ENCODE measurements at regions not wholly inside any gene's neighbourhood (a gene's known extent, or its start where the extent isn't known, plus 50 kb on each side); places are given as distances from the start of the nearest gene placed in this dataset.

DNA sequence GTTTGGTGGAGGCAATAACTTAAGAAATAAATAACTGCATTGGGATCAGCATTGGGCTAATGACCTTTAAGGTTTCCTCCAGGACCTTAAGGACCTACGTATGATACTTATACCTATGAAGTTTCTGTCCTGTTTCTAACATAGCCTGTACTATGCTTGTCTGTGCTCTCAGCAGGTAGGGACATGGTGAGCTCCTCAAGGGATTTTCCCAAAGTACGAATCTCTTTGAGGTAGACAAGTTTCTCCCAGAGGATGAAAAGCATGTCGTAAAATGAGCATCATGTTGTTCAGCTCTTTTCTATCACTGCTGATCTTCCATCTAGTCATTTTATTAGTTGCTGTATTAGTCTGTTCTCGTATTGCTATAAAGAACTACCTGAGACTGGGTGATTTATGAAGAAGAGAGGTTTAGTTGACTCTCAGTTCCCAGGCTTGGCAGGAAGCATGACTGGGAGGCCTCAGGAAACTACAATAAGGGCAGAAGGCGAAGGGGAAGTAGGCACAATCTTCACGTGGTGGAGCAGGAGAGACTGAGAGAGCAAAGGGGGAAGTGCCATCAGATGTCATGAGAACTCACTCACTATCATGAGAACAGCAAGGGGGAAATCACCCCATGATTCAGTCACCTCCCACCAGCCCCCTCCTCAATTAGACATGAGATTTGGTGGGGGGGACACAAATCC, 77.8 kb upstream of the TGM3 start:
- no peak overlapping the region for H2AFZ ChIP-seq (ENCODE audit: low read depth, low read length)

GRCh38 chr20:2219481-2220006, 76.3 kb upstream of the TGM3 start:
- Histone ChIP-seq H3K9me3 (ENCODE audit: low read length) (no peaks in the 10 kb centered on the region), H3K4me3 (ENCODE audit: low read length) (no peak overlapping the region), H3K79me2 (replicated peaks; ENCODE audit: insufficient read depth, low read length) (no peaks in the 10 kb centered on the region), H3K9ac (ENCODE audit: low read length) (no peak overlapping the region), H2AFZ (ENCODE audit: low read depth, low read length) (no peak overlapping the region), H4K20me1 (ENCODE audit: insufficient read depth) (no peaks in the 10 kb centered on the region), H3K36me3 (ENCODE audit: insufficient read depth, low read length) (no peaks in the 10 kb centered on the region), H3K27ac (ENCODE audit: low read length) (no peak overlapping the region), H3F3A (ENCODE audit: insufficient read depth, low read length, poor library complexity, severe bottlenecking) (no peaks in the 10 kb centered on the region), H3K4me2 (ENCODE audit: low read length) (no peak overlapping the region), H3K9me2 (ENCODE audit: insufficient read depth, low read length) (no peaks in the 10 kb centered on the region), H3K27me3 (ENCODE audit: insufficient read depth, low read depth, low read length) (no peaks in the 10 kb centered on the region)
- TF ChIP-seq, protein P1, sequence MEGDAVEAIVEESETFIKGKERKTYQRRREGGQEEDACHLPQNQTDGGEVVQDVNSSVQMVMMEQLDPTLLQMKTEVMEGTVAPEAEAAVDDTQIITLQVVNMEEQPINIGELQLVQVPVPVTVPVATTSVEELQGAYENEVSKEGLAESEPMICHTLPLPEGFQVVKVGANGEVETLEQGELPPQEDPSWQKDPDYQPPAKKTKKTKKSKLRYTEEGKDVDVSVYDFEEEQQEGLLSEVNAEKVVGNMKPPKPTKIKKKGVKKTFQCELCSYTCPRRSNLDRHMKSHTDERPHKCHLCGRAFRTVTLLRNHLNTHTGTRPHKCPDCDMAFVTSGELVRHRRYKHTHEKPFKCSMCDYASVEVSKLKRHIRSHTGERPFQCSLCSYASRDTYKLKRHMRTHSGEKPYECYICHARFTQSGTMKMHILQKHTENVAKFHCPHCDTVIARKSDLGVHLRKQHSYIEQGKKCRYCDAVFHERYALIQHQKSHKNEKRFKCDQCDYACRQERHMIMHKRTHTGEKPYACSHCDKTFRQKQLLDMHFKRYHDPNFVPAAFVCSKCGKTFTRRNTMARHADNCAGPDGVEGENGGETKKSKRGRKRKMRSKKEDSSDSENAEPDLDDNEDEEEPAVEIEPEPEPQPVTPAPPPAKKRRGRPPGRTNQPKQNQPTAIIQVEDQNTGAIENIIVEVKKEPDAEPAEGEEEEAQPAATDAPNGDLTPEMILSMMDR (IDR thresholded peaks at IDR 0.05; ENCODE audit: poor library complexity, severe bottlenecking) = no peak
- no peak for TF ChIP-seq POLR2AphosphoS5 (IDR thresholded peaks at IDR 0.05)
- no peak for TF ChIP-seq REST (IDR thresholded peaks at IDR 0.05; ENCODE audit: borderline replicate concordance)
- TF ChIP-seq EP300 (conservative IDR thresholded peaks at IDR 0.05; ENCODE audit: poor library complexity, severe bottlenecking) = no peak
- TF ChIP-seq SMC3 (conservative IDR thresholded peaks at IDR 0.05; ENCODE audit: poor library complexity) = no peak
- no peak for TF ChIP-seq RAD21 (conservative IDR thresholded peaks at IDR 0.05)
- no peak for TF ChIP-seq MXI1 (conservative IDR thresholded peaks at IDR 0.05; ENCODE audit: poor library complexity, severe bottlenecking)
- no peak for TF ChIP-seq EZH2 (IDR thresholded peaks at IDR 0.05; ENCODE audit: borderline replicate concordance, insufficient read depth, low read length, poor library complexity, severe bottlenecking)
- TF ChIP-seq TAF1 (IDR thresholded peaks at IDR 0.05; ENCODE audit: low read depth) = no peak

More for the DNA sequence above, 77.8 kb upstream of the TGM3 start:
- no peak overlapping the region for H3K9ac ChIP-seq (ENCODE audit: low read length)
- no peaks in the 10 kb centered on the region for H4K20me1 ChIP-seq (ENCODE audit: insufficient read depth)
- H3K4me3 ChIP-seq (ENCODE audit: low read length) = no peak overlapping the region
- no peak for TF ChIP-seq REST (IDR thresholded peaks at IDR 0.05; ENCODE audit: borderline replicate concordance)
- no peak for TF ChIP-seq SMC3 (conservative IDR thresholded peaks at IDR 0.05; ENCODE audit: poor library complexity)
- TF ChIP-seq TAF1 (IDR thresholded peaks at IDR 0.05; ENCODE audit: low read depth) = no peak
- H3K9me3 ChIP-seq (ENCODE audit: low read length) = no peaks in the 10 kb centered on the region
- no peaks in the 10 kb centered on the region for H3K36me3 ChIP-seq (ENCODE audit: insufficient read depth, low read length)
- H3K79me2 ChIP-seq (replicated peaks; ENCODE audit: insufficient read depth, low read length) = no peaks in the 10 kb centered on the region
- H3F3A ChIP-seq (ENCODE audit: insufficient read depth, low read length, poor library complexity, severe bottlenecking) = no peaks in the 10 kb centered on the region
- no peaks in the 10 kb centered on the region for H3K27me3 ChIP-seq (ENCODE audit: insufficient read depth, low read depth, low read length)
- no peak overlapping the region for H3K4me2 ChIP-seq (ENCODE audit: low read length)
- no peaks in the 10 kb centered on the region for H3K9me2 ChIP-seq (ENCODE audit: insufficient read depth, low read length)
- no peak overlapping the region for H3K27ac ChIP-seq (ENCODE audit: low read length)

All from neural cell (in vitro differentiated cells).